GM19452 (cell line): ENCODE measurements at regions not wholly inside any gene's neighbourhood (a gene's known extent, or its start where the extent isn't known, plus 50 kb on each side); places are given as distances from the start of the nearest gene placed in this dataset.
"Not testable (repeated sequence)": the region's sequence is repeated elsewhere in the genome, so short reads cannot be mapped to it uniquely, and the experiment has no call there.

Experiments used
- ATAC-seq: cut with Tn5 transposase; IDR thresholded peaks from one replicate; pipeline ENCODE4 v1.9.1; 2021; ENCODE audit not compliant: unreplicated experiment

DNA sequence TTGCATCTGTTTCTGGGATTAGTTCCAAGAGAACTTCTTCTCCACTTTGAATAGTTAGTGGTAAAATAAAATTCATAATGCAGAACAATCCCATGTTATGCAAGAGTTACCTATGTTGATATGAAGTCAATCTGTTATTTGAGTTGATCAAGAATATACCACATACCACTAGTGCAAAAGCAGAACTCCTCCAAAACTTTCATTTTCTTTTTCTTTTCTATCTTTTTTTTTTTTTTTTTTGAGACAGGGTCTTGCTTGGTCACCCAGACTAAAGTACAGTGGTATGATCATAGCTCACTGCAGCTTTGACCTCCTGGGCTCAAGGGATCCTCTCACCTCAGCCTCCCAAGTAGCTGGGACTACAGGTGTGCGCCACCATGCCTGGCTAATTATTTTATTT is 78.8 kb upstream of the UMPS start:
- ATAC-seq, result not testable (repeated sequence)

DNA sequence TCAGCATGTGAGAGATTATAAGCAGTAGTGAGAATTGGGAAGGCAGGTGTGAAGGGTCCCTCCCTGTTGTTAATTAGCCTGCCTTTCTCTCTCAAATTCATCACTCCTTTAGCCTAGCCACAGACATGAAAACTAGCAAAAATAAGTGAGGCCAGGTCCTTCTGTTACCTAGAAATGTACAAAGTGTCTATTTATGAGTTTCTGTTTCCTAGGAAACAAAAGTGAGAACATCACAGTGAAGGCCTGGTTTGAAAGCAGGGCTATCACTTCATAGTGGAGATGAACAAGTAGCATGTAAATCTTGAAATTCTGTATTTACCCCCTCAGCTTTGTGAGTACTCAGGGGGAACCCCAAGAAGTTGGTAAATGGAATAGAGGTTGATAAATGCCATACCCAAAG is 78.2 kb upstream of the UMPS start:
- ATAC-seq, result no peak

DNA sequence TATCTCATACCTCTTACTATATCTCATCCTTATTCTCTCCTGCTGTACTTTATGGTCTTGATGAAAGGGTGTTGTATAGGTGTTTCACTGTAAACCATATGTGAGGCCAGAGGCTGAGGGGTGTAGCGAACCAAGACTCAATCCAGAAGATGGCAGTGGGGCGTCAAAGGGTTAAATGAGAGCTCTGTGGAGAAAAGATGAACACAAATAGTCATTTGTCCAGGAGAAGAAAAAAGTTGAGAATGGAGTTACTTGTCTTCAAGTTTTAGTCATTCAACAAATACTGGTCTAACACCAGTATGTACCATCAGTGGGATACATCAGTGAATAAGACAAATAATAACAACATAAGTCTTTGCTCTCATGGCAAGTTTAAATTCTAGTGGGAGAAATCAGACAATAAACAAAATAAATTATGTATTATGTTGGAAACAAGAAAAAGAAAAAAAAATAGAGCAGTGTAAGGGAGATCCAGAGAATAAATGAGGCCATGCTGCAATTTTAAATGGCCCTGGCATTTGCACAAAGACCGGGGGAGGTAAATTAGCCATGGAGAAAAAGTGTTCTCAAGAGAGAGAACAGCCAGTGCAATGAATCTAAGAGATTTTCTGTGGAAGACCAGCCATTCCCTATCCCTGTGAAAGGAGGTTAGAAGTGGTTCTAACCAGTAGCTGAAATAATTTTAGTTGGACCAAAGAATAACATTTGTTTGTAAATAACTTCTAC is 77.0 kb upstream of the UMPS start:
- no peak for ATAC-seq

DNA sequence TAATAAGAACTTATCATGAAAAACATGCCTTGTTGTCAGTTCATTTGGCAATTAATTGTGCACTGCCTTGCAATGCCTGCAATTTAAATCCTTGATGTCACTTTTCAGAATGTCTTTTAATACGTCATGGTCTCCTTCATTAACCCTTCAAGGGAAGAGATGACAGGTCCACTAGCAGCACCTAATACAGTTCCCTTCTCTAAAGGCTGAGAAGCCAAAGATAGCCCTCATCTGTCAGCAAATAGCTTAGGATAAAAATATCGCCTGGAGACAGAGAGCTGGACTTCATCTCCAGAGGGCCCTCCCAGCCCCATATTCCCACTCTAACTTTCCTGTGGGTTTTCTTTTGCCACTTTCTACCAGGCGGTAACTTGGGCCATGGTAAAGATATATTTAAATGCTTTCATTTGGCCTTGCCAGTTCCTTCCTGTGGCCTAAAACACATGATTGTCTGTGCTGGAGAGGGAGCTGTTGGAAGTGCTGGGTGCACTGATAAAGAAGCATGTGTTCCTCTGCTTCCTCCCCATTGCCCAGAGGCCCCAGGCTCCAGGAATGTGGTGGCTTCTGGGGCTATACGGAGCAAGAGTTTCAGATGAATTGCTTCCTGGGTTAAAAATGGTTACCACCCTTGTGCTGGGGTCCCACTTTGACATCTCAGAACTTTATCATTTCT is 76.3 kb upstream of the UMPS start:
- no peak for ATAC-seq

DNA sequence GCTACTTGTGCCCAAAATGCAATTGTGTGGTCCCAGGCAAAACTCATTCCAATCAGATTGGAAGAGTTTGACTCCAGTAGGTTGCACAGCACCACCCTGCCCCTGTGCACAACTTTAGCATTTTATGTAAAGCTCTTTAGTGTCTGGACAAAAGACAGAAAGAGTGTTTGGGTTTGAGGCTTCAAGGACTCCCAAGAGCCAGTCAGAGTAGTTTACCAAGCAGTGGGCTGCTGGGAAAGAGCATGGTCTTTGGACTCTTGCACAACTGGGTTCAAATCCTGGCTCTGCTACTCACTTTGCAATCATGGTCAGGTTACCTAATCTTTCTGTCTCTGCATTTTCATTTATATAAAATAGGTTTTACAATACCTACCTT is 75.8 kb upstream of the UMPS start:
- no peak for ATAC-seq

DNA sequence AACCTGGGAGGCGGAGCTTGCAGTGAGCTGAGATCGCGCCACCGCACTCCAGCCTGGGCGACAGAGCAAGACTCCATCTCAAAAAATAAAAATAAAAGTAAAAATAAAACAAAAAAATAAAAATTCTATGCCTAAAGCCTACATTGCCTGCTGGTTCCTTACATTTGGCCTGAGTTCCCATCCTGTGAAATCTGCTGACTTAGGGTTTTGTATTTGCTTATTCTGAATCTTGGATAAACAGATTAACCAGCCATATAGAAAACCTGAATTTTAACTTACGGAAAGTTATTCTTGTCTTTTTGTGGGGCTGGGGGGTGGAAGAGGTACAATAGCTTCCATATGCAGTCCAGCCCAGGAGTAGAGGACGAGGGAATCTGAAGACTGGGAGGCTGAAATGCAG is 73.7 kb upstream of the UMPS start:
- ATAC-seq, result no peak

DNA sequence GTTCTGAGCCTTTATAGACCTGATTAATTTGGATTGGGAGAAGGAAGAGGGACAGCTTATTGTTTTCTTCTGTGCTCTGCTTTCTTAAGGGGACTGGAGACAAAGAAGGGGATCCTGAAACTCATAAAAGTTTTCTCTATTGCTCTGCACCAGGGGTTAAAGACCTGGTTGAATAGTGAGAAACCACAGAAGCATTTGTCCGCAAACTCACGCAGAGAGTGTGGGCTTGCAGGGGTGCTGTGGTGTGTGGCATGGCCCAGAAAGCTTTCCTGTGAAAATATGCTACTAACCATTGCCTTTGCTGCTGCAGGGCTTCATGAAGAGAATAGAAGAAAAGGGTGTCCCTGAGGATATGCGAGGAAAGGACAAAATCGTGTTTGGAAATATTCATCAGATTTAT is 73.1 kb upstream of the UMPS start:
- ATAC-seq, result no peak

DNA sequence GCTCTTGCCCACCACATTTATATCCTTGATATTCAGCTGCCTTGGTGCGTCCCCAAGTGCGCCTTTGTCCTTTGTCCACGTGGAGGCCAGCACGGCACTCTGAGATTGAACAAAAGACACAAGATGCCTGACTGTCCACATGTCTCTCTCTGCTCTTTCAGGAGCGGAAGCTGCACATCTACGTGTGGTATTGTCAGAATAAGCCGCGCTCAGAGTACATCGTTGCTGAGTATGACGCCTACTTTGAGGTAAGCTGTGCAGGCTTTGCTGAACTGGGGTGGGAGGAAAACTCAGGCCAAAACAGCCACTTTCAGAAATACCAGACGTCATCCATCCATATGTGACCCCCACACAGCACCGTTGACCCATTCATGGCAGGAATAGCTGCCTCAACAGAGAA is 72.0 kb upstream of the UMPS start:
- no peak for ATAC-seq

DNA sequence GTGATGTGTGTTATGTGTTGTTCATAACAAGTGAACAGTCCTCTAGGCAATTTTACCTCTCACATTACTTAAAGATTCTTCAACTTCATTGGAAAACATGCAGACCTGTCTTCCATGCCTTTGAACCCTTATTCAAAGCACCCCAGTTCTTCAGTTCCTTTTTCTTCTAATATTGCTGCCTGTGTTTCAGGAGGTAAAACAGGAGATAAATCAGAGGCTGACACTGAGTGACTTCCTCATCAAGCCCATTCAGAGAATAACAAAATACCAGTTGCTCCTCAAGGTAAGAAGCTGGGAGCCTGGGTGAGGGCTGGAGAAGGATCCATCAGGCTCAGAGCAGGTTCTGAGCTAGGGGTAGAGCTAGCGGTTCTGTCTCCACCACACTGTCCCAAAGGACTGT is 71.1 kb upstream of the UMPS start:
- no peak for ATAC-seq

DNA sequence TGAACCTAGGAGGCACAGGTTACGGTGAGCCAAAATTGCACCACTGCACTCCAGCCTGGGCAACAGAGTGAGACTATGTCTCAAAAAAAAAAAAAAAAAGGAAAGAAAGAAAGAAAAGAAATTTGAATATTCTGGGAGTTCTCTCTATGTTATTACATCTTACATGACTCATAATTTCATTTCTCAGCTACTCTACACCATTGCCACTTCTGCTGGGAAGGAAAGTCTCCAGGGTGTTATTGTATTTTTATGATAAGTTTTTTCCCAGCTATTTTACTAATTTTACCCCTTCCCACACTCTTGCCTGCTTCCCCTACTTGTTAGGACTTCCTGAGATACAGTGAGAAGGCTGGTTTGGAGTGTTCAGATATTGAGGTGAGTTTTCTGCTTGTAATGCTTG is 69.7 kb upstream of the UMPS start:
- ATAC-seq, result no peak

DNA sequence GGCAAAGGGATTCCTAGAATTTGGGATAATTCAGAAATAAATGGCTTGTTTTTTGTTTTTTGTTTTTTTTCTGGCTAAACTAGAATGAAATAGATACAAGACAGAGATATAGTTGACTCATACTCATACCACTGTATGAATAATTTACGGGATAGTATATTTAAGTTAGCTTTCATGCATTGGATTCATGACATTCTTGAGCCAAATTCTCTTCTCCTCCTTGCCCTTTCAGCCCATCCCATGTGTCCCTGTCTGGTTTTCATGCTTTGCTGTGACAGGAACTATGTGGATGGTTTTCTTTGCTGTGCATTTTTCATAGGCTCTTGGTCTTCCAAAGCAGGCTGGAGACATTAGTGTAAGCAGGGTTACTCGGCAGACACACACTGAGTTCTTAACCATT is 66.6 kb upstream of the UMPS start:
- ATAC-seq, result no peak

DNA sequence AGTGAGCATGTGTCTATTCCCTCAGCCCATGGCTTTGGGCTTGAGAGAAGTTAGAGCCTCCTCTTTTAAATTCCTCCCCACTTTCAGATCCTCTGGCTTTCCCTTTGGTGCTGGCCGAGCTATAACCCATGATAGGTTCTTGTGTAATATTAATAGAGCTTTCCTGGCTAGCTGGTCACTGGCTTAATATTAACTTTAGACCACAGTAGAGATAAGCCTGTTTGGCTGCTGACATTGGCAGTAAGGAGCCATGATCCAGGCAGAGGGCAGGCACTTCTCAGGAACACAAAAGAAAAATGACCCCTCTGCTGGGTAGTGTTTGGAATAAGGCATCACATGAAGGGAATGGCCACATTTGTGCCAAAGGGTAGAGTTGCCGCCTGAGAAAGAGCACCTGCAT is 65.4 kb upstream of the UMPS start:
- no peak for ATAC-seq

DNA sequence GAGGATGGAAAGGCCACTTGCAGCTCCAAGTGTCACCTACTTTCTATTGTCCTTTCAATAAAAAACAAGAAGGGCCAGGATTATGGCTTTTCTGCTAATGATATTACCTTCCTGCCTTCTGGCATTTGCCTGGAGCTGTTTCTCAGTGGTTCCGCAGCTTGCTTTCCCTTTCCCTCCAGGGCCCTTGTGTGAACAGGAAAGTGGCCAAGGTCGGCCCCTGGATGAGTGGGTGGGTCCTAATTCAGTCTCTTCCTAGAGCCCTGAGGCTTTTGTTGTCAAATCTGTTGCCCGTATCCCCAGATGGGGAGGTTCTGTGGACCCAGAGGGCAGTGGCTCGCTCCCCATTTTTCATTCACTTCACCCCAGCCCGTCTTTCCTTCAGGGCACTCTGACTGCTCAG is 64.2 kb upstream of the UMPS start:
- no peak for ATAC-seq

DNA sequence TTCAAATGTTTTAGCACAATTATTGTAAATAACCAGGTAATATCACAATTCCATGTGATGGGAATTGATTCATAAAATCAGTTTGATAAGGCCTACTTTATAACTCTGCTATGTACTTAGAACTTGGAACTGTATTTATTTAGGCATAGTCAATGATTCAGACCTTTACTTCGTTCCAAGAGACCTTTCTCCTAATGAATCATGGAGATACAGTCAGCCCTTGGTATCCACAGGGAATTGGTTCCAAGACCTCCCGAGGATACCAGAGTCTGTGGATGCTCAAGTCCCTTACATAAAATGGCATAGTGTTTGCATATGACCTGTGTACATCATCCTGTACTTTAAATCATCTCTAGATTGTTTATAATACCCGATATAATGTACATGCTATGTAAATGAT is 60.8 kb upstream of the UMPS start:
- ATAC-seq, result no peak

DNA sequence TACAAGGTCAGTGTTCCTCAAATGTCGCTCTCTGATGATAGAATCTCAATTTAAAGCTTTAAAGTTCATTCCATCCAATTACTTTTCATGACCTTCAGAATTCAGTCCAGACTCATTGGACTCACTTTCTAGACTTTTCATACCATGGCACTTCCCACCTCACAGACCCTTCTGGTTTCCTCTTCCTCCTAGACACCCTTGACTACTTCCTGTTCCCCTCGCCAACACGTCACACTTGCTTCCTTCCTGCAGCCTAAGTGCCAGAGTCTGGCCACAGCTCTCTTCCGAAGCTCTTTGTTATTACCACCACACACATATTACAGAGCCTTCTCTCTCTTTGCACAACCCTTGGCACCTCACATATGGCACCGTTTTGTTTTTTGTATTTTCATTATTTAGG is 59.1 kb upstream of the UMPS start:
- ATAC-seq, result no peak

DNA sequence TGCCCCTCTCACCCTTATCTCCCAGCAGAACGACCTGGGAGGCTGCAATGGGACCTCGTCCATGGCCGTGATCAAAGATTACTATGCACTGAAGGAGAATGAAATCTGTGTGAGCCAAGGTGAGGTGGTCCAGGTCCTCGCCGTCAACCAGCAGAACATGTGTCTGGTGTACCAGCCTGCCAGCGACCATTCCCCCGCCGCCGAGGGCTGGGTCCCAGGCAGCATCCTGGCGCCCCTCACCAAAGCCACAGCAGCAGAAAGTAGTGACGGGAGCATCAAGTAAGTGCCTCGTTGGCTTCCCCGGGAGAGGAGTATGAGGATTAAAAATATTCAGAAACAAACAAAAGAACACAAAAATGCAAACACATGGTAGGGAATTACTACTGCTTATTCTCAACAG is 55.9 kb upstream of the UMPS start:
- no peak for ATAC-seq

DNA sequence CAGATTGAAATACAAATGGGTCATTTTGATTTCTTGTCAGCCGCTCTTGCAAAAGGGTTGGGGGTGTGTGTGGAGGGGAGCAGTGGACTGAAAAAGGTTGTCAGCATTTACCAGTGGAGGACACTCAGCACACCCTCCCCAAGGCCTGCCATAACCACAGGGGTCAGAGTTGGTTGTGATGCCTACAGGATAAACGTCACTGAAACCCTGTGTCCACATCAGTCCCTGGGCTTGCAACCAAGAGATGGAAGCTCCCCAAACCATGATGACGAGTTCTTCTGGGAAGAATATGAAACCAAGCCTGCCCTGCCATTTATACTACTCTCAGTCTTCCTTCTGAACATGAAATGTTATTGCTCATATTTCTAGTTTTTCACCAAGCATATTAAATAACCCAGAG is 54.0 kb upstream of the UMPS start:
- no peak for ATAC-seq

DNA sequence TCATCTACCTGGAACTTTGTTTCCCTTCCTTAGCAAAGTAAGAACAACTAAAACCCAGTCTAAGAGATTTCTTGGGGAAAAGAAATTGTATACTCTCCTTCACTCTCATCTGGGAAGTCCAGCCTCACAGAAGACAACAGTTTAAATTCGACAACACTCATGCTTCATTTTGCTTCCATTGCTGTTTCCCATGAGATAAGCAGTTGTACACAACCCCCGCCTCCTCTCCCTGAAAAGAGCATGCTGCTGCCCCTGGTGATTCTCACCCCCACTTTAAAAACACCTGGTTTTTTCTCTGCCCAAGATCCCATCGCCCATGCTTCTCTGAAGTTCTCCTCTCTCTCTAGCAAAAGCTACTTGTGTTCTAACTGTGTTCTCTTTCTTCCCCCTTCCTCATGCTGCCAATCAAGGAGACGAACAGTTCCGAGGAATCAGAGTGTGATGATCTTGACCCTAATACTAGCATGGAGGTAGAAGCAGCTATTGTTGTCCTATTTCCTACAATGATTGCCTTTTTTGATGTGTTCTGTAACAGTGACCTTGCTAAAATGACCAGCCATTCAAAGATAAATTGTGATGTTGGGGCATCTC is 51.1 kb upstream of the UMPS start:
- ATAC-seq, result no peak
